Urothelium cell line (cell line): ENCODE measurements at regions not wholly inside any gene's neighbourhood (a gene's known extent, or its start where the extent isn't known, plus 50 kb on each side); places are given as distances from the start of the nearest gene placed in this dataset.
A peak's percentile ranks its signal among the peaks of the same experiment; 100 is the strongest.

ENCODE experiments used
- DNase-seq: peaks from one replicate; pipeline ENCODE4 v3.0.0; 2011; ENCODE audit warnings: low spot score, mixed read lengths
- FAIRE-seq: peaks from 2 replicates; lab custom pipeline; 2011; peaks lifted over from hg19 to GRCh38; lab: Jason Lieb, UNC

GRCh38 chr12:115763982-115764621 lies 513.4 kb downstream of the MED13L start:
- no peak for FAIRE-seq
- DNase-seq, result no peak

DNA sequence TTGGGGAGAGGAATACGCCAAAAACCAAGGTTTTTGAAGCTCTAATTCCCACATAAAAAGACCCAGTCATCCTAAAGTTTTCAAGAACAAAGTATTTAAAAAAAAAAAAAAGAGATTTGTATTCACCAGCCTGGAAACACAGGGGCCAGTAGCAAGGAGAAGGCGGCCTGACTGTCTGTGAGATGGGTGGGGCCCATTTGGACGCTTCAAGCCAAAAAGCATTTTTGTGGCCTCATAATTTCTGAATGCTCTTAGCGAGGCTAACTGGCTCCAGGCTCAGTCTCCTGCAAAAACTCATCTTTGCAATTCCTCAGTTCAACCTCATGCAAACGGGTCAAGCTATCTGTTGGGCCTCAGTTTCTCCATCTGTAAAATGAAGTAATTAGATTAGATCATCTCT lies 514.1 kb downstream of the MED13L start:
- no peak for FAIRE-seq
- DNase-seq, result no peak

DNA sequence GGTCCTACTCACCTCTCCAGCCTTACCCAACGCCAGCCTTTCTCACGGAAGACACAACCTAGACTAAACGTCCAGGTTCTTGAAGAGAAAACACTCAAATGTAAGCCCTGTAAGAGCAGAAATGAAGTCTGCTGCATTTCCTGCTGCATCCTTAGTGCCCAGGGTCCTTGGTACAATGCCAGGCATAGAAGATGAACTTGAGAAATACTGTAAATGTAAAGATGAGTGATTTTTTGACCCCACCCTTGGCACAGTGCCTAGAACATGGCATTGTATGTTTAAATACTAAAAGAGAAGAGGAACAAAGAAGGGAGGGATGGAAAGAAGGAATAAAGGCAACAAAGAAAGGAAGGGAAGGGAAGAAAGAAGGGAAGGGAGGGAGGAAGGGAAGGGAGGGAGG lies 514.6 kb downstream of the MED13L start:
- FAIRE-seq, result no peak
- no peak for DNase-seq

GRCh38 chr12:115761784-115762183 lies 515.7 kb downstream of the MED13L start:
- FAIRE-seq (no peak), DNase-seq (no peak)

GRCh38 chr12:115760231-115760630 lies 517.3 kb downstream of the MED13L start:
- FAIRE-seq, result no peak
- DNase-seq, result no peak

- FAIRE-seq, result no peak
These were observed 518.4 kb downstream of the MED13L start for GRCh38 chr12:115758877-115759620.

DNA sequence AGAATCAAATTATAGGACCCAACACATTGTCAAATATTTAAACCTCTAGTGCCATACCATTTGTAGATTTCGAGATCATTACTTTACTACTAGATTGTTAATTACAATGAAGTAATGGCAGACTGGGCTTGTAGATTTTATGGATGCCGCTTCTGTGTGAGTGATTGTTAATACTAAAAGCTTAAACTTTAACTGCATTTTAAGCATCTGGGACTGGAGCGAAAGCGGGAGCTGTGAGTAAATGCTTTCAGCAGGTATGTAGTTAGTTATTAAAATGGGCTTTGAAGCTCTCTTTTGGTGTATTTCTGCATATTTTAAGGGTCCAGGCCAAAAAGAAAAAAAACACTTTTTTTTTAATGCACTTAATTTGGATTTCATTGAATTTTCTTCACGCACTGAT lies 519.3 kb downstream of the MED13L start:
- no peak for DNase-seq
- no peak for FAIRE-seq

More at GRCh38 chr12:115758877-115759620, 518.4 kb downstream of the MED13L start:
- no peak for DNase-seq

GRCh38 chr12:115756804-115757203 lies 520.7 kb downstream of the MED13L start:
- no peak for DNase-seq
- FAIRE-seq, result no peak

DNA sequence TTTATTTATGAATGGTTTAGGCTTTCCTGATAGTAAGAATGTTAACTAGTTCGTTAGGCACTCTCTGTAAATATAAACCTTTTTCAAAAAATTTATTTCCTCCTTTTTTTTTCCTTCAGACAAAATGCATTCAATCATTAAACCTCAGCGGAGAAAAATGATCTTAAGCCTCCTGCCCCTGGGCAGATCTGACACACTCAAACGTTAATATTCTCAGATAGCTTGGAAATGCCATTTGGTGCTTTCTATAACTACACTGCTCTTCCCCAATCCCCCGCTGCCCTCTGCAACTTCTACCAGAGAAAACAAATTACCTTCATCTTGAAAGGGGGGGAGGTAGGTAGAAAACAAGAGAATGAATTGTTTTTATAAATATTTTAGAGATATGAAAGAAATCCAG lies 521.2 kb downstream of the MED13L start:
- FAIRE-seq (no peak), DNase-seq (no peak)

- FAIRE-seq (no peak), DNase-seq (no peak)
These were observed 521.8 kb downstream of the MED13L start for GRCh38 chr12:115755725-115756085.

- no peak for FAIRE-seq
These were observed 522.3 kb downstream of the MED13L start for GRCh38 chr12:115755061-115755724.

DNA sequence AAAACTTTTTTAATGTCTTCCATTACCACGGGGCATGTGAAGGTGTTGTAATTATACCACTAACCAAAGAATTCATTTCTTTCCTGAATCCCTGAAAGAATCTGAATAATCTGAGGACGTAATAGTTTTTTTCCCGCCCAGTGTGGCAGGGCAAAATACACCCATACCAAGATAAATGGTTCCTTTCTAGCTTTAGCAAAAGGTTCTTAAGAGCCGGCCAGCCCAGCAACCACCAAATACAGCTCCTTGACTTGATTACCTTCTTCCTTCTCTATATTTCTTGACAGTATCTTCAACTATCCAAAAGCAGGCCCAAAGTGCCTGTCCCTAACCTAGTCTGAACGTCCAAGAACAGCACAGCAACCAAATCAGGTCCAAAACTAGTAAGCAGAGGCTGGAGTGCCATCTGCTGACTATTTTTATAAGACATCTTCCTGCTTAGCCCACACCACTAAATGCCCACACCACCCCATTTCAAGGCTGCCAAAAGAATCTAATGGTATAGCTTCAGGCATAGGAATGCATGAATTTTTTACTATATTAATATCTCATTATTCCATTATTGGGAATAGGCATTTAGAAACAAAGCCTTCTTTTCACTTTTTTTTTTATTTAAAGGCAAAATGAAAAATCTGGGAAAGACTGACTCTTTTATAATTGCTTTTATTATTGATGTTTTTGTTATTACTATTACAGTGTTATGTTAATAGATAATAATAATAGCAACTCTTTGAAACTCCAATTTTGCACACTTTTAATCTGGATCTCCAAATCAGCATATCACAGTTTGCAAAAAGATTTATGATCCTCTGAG lies 524.4 kb downstream of the MED13L start:
- DNase-seq (peak; percentile 68), FAIRE-seq (no peak)

More at GRCh38 chr12:115755061-115755724, 522.3 kb downstream of the MED13L start:
- no peak for DNase-seq

GRCh38 chr12:115752156-115752555 lies 525.3 kb downstream of the MED13L start:
- no peak for FAIRE-seq
- no peak for DNase-seq

GRCh38 chr12:115750340-115750739 lies 527.2 kb downstream of the MED13L start:
- DNase-seq (no peak), FAIRE-seq (no peak)

DNA sequence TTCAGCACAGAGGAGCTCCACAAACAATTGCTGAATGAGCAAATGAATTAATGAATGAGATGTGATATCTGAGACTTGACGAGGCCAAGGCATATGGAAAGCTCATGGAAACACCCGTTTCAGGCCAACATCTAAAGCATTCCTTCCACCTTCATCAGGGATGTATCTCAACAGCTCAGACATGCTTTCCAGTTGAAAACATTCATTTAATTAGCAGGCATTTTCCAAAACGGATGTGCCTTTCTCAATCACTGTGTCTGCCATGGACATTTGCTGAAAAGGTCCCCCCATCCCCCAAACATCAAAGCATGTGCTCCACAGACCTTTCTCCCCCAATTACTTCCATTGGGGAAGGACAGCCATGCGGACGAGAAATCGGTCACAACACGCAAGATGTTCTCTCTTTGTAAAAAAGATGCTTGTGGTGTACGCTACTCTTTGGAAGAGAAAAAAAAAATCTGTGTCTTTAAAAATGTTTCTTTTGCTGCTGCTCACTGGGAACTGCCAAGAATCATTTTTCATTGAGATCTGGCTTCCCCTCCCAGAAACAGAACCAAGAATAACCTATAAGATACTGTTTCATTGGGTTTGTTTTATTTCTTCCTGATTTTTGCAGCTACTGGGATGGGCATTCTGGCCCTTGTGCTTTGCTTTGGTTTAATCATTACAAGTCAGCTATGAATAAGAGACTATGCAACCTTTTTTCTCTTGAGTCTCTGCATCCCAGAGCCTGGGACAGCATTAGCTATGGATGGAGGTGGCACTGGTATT lies 528.2 kb downstream of the MED13L start:
- no peak for FAIRE-seq
- DNase-seq, result no peak

GRCh38 chr12:115740586-115741155 lies 536.8 kb downstream of the MED13L start:
- FAIRE-seq (no peak), DNase-seq (no peak)

DNA sequence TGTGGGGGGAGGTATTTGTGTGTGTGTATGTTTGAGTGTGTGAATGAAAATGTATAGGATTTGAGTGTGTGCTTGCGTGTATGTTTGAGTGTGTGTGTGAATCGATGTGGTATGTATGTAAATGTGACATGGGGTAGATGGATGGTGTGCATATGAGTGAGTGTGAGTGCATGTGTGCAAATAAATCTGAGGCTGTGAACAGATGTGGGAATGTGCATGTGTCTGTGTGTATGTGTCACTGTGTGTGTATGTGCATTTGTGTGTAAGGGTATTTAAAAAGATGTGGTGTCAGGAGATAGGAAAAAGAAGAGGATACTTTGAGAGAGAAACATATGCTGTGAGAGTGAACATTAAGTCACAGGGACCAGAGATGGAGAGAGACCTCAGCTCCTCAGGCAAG lies 539.6 kb downstream of the MED13L start:
- DNase-seq (no peak), FAIRE-seq (peak; percentile 87)

DNA sequence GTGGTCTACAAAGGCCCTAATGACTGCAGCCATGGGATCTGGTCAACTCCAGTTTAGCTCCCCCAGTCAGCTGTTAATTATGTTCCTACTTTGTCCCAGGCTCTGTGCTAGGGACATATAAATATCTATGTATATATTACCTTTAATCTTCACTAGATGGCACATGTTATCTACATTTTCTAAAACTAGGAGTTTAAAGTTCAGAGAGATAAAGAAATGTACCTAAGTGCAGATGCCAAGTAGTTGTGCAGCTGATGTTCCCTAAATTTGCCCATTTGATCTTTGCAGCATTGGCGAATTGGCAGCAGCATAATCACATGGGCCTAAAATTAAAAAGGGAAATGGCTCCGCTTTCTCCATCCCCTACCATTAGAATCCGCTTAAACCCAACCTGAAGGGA lies 541.1 kb downstream of the MED13L start:
- FAIRE-seq (no peak), DNase-seq (no peak)

DNA sequence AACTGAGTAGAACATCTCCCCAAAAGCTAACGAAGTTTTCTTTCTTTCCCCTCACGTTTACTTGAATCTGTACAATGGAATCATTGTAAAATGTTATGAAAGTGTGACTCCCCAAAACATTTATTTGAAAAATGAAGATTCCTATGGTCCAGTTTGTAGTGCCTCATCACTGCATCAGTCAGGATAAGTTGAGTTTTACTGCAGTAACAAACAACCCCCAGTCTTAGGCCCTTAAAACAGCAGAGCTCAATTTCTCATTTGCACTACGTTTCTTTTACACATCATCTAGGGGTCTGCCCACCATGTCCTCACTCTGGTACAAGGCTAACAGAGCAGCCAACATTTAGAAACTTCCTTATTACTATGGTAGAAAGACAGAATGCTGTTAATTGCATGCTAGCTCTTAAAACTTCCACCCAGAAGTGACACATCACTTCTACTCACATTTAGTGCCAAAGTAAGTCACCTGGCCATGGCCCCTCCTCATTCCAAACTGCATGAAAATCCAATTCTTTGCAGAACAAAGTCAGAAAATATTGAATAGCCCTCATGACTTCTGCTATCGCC lies 546.4 kb downstream of the MED13L start:
- DNase-seq (no peak), FAIRE-seq (no peak)

DNA sequence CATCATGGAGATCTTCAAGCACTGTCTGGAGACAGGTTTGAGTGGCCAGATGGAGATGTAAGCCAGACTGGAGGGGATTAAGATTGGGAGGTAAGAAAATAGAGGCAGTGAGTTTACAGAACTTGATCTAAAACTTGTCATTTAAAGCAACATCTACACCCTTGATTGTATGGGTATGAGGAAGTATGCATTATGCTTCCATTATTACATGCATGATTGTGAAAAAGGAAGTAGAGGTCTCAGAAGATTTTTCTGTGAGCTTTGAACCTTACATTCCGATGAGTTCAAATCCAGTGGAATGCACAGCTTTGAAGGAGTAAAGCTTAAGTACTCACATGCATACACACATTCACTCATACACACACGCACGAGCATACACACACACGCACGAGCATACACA lies 550.8 kb downstream of the MED13L start:
- FAIRE-seq (no peak), DNase-seq (no peak)
